ENCODE measurements at regions not wholly inside any gene's neighbourhood (a gene's known extent, or its start where the extent isn't known, plus 50 kb on each side); places are given as distances from the start of the nearest gene placed in this dataset.
"Not testable (repeated sequence)": the region's sequence is repeated elsewhere in the genome, so short reads cannot be mapped to it uniquely, and the experiment has no call there.

DNA sequence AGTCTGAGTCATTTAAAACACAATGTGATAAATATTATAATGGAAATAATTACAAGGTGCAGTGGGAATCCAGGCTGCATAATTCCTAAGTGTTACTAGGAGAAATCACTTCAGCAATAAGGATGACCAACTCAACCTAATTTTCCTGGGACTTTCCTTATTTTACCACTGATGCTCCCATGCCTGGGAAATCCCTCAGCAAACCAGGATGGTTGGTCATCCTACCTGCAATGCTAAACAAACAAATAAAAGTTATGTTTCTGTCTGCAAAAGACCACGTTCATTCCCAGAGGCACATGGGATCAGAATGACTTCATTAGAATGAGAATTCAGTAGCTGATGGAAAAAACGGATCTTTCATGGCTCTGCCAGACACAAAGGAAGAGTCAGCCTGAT is 130.8 kb upstream of the RAP1B start:
- no peak for DNase-seq

DNA sequence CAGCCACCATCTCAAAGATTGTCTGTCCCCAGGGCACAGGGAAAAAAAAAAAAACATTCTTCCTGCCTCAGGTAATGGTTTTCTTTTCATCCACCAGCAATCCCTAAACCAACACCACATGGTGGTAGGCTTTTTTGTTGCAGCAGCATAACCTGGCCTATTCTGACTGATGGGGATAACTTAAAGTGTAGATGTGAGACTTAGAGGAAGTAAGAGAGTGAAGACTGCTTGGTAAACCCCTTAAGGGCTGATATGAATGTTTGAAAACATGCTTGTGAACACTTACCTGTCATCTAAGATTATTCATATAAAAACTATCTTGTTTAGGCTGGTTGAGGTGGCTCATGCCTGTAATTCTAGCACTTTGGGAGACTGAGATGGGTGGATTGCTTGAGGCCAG is 130.2 kb upstream of the RAP1B start:
- DNase-seq: no peak

DNA sequence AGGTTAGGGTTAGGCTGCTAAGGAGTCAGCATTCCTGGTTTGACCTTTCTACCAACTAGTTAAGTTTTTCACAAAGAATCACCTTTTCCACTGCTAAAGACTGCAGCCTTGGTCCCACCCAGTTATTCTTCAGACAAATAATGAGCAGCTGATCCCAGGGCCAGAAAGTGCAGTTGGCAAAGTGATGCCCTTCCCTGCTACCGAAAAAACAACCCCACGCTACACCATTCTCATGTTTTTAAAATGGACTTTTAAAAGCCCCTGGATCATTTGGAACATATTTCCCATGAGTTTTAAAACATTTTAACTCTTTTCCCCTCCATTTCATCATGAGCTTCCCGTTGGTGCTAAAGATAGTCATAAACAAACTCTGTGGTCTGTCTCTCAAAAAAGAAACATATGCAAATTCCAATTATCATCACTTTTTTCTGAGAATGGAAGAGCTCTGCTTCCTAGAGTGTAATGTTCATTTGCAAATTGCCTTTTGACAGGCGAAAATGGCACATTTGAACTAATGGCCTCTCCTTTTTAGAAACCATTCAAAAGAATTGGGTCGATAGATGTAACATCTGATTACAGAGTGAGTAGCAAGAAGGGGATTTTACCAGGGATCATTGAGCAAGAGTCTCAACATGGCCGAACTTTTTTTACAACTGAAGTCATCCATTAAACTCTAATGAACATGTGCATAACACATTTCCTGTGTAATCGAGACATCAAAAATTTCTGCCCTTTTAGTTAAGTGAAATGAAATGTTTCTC is 129.3 kb upstream of the RAP1B start:
- no peak for DNase-seq

DNA sequence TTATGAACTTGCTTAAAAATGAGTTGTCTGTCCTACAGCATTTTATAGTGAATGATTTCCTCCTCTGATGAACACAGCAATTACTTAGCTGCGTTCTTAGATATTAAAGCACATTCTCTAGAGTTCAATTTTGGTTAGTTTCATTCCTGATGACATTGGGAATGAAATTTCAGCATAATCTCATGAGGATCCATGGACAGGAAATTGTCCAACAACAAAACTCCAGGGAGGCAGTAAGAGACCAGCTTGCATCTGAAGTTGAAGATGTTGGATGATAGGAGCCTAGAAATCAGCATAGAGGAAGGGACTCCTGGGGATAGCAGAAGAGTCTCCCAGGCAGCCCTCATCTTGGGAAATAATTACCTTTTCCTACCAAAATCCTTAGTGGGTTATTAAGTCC is 128.7 kb upstream of the RAP1B start:
- no peak for DNase-seq

DNA sequence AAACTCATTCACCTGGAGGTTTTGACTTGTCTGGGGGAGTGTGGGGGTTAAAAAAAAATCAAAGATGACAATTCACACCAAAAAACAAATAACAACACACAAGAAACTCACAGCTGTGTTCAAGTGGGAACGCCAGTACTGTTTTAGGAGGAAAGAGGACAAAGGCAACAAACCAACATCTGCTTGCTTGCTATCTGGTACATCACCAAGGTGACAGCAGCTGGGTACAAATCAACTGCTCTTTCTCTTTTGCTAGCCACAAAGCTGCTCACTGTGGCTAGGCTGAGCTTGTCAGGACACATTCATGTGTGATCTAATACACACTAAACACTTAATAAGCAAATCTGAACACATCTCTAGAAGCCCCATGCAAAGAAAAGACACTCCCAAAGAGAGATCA is 128.0 kb upstream of the RAP1B start:
- DNase-seq: no peak

DNA sequence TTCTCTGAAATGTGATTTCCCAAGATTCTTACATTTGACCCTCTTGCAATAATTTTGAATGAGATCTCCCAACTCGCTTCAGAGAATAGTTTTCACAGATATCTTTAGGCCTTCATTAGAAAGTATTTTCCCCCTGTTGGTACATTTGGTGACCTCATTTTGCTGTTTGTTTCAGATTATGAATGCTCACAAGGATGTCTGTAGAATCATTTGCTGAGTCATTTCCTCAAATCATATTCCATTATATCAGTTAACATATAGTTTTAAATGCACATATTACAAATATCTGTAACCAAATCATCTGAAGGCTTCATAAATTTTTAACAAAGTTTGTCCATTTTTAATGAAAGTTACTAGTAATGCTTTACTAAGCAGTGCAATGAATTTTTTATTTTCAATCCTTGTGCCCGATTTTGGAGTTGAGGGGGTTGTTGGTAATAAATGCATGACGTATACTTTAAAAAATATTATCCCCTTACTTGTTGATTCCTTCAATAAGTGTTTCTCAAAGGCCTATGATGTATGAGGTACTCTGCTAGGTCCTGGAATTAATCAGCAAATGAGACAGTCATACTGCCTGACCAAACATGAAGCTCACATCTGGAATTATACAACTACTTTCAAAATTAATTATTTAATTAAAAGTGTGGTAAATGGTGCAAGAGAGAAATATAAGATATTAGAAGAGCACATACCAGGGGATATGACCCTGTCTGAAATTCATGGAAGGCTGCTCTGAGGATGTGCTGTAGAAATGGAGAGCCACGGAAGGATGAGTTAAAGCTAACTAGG is 126.9 kb upstream of the RAP1B start:
- no peak for DNase-seq

DNA sequence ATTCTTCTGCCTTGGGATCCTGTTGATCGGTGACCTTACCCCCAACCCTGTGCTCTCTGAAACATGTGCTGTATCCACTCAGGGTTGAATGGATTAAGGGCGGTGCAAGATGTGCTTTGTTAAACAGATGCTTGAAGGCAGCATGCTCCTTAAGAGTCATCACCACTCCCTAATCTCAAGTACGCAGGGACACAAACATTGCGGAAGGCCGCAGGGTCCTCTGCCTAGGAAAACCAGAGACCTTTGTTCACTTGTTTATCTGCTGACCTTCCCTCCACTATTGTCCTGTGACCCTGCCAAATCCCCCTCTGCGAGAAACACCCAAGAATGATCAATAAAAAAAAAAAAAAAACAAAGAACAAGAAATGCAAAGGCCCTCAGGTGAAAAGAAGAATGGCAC is 126.1 kb upstream of the RAP1B start:
- DNase-seq: not testable (repeated sequence)

DNA sequence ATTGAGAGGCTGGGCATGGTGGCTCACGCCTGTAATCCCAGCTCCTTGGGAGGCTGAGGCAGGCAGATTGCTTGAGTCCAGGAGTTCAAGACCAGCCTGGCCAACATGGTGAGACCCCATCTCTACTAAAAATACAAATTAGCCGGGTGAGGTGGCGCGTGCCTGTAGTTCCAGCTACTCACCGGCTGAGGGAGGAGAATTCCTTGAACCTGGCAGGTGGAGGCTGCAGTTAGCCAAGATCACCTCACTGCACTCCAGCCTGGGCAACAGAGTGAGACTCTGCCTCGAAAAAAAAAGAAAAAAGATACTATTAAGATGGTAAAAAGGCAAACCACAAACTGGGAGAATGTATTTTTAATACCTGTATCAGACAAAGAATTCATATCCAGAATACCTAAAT is 124.2 kb upstream of the RAP1B start:
- DNase-seq: not testable (repeated sequence)

DNA sequence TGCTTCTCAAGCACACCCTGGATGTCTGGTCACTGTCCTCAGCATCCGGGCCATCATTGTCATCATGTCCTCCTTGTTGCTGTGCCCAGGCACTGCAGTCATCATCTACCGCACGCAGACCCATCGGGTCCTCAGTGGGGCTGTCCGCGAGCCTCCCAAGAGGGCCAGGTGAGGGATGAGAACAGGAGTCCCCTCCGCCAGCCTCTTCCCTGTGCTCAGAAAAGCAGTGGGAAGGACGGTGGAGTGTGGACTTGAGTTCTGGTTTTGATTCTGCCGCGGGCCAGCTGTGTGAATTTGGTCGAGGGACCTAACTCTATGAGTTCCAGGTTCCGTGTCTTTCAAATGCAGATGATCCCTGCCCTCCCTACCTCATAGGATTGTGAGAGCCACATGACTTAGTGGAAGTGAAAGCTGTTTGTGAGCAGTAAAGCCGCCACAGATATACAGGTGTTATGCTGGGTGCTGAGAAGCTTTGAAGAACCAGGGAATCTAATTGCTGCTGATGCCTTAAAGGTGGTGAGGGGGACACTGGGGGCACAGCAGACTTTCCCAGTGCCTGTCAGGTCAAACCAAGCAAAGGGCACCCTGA is 122.9 kb upstream of the RAP1B start:
- DNase-seq: no peak

DNA sequence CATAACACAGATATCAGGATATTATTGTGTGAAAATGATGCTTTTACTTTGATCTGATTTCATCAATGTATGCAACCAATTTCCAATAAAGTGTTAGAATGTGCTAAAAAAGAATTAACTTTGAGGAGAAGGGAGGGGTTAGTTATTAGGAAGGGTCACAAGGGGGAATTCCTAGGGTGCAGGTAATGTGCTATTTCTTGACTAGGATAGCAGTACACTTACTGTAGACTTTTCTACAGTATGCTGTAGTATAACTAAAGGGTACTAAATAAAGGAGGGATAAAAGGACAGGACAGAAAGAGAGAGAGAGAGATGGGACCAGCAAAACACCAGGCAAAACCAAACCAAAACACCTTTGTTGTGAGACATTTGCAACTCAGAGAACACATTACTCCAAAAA is 121.4 kb upstream of the RAP1B start:
- no peak for DNase-seq

DNA sequence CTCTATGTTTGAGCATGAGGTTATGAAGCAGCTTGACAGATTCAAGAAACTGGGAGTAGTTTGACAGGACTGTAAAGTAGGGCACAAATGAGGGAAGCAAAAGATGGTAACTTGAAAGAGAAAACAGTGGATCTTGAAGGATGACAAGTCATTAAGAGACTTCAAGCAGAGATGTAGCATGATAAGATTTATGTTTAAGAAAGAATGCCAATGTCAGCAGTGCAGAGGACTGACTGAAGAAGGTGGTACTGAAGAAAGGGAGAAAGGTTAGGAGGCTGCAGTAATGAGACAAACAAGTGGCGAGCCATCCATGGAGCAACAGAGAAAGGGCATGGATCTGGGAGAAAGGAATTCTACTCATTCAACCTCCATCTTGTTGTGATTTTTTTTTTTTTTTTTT is 120.2 kb upstream of the RAP1B start:
- no peak for DNase-seq

DNA sequence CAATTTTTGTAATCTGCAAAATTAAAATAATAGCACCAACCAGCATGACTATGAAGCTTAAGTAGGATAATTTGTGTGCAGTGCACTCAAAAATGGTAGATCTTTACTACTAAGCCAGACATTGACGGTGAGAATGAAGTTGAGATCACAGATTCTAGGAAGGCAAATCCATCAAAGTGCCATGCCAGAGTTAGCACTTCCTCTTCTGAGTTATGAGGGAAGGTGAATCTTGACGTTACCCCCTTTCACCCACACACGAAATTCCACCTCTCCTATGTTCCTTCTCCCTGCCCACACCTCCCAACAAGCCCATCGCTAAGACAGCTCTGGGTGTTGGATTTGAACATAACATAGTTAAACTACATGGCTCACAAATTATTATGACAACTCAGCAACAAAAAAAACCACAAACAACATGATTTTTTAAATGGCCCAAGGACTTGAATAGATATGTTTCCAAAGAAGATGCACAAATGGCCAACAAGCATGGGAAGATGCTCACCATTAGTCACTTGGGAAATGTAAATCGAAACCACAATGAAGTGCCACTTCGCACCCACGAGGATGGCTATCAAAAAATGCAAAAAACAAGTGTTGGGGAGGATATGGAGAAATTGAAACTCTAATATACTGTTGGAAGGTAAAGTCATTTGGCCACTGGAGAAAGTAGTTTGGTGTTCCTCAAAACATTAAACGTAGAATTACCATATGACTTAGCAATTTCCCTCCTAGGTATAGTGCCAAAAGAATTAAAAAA is 119.3 kb upstream of the RAP1B start:
- no peak for DNase-seq

DNA sequence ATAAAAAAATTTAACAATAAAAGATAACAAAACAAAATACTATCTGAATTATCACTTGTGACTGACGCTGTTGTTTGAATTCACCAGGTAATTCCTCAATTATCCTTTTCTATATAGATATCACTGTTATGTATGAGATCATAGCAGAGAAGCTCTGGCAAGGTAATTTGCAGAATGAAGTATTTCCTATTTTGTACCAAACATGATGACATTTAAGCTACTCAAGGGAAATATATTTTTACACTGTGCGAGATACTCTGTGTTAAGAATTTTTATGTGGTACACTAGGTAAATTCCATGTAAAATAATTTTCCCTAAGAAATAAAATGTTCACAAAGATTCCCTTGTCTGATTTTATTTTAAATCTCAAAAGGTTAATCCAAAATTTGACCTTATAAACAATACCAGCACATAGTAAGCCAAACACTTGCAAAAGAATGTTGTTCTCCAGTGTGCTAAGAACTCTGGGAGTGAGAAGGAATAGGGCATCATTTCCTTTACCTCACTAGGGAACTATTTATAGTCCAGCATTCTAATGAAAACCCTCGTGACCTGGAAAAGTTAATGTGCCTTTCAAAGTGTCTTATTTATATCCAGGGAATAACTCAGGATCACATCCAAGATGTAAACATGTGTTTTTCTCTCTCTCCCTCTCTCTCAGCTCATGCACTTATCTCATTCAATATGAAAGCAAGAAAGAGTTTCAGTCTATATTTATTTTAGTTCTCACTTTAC is 115.2 kb upstream of the RAP1B start:
- no peak for DNase-seq

DNA sequence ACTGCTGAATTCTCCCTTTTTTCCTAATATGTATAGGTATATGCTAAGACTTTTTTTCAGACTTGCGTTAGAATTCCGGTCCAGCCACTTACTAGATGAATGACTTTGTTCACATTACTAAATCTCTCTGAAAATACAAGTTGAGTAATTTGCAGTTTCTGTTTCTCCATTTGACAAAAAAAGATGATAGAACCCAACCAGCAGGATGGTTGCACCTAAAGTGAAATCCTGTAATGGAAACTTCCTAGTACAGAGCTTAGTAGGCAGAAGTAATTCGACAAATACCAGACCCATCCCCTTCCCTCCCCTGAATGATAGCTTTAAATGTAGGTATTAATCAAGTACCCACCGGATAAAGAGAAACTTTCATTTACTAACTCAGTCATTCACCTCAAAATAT is 113.6 kb upstream of the RAP1B start:
- no peak for DNase-seq

DNA sequence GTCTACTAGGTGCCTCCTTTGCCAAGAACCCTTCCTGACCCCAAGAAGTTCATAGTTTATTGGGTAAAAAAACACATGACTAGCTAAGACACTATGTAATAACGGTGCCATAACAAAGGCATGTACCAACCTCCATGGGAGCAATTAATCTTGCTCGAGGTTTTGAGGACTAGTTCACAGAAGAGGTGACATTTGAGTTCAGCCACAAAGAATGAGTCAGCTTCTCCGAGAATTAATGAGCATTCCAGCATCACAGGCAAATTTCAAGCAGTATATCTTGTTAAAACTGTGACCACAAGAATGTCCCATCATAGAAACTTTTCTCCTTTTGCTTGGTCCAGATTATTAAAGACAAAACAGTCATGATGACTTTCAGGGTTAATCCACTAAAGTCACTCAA is 113.0 kb upstream of the RAP1B start:
- DNase-seq: no peak

DNA sequence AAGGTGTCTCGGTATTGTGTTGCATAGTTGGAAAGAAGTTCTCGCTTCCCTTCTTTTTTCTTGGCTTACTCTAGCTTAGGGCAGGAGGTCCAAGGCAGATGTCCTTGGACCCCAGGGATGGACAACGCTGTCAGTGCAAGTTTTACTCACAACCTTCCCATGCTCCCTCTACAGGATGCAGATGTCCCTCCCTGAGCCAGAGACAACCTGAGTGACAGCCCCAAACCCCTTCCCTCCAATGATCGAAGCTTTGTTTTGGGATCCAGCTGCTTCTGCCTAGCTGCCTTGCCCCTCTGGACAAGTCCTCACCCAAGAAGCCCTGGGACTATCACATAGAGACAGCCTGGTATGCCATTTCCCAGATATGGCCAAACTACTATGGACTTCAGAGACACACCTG is 112.0 kb upstream of the RAP1B start:
- DNase-seq: no peak

DNA sequence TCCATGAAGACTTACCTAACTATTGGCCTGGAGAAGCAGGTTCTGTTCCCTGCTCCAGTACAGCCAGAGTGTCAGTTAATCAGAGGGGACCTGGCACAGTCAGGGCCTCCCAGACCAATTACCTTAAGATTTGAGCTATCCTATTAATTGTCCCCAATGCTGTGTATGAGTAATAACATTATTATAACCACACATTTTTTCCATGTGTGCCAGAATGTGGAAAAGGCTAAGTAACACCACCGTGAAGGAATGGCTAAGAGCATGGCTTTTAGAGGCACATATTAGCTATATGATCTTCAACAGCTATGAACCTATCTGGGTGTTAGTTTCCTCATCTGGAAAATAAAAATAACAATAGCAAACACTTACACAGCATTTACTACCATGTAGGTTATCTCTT is 111.1 kb upstream of the RAP1B start:
- no peak for DNase-seq

DNA sequence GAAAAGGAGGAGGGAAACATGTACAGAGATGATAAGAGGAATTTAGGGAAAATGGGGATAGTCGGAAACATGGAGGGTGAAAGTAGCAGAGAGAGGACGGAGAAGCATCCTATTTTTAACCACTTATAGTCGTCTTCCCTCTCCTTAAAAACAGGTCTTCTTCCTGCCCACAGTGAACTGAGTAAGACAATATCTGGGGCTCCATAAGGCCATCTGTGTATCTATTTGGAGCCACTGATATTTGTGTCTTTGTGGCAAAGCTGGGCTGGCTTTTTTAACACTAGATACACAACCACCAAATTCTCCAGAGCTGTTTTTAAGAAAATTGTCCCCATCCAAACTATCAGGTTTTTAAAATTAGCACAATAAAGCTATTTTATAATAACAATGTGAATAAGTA is 109.5 kb upstream of the RAP1B start:
- DNase-seq: no peak

DNA sequence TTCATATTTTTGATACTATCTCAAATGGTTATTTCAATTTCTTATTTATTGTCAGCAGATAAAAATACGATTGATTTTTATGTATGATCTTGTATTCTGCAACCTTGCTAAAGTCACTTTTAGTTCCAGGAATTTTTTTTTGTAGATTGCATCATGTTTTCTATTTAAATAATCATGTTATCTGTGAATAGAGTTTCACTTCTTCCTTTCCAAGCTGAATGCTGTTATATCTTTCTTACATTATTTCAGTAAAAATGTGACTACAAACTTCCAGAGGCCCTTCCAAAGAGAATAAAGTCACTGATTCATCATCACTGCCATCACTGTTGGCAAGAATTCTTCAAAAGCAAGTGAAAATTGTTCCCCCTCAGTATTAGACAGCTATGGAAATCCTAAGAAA is 104.7 kb upstream of the RAP1B start:
- no peak for DNase-seq

DNA sequence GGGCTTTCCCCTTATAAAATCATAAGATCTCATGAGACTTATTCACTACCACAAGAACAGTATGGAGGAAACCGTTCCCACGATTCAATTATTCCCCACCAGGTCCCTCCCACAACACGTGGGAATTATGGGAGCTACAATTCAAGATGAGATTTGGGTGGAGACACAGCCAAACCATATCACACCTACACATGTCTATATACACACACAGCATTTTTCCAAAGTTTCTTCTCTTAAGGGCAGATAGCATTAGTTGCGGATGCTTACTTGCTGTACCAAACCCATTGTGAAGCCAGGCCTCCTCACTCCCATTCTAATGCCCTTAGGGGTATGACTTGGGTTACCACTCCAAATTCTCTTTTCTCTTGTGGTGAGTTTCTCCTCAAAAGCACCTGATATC is 104.1 kb upstream of the RAP1B start:
- no peak for DNase-seq

DNA sequence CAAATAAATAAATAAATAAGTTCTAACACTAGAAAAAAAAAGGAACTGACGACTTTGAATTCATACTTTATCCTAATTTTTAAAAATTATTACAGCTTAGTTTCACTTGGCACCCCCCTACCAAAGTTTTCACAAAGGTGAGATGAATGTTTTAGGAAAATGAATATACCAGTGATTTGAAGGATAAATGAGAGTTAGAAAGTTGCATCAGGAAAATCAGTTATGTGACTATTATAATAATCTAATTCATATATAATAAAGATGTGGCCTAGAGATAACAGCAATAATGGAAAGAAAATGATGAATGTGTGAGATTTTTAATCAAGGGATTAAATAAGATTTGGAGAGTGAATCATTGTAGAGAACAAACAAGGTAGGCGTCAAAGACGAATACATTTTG is 103.0 kb upstream of the RAP1B start:
- DNase-seq: no peak

DNA sequence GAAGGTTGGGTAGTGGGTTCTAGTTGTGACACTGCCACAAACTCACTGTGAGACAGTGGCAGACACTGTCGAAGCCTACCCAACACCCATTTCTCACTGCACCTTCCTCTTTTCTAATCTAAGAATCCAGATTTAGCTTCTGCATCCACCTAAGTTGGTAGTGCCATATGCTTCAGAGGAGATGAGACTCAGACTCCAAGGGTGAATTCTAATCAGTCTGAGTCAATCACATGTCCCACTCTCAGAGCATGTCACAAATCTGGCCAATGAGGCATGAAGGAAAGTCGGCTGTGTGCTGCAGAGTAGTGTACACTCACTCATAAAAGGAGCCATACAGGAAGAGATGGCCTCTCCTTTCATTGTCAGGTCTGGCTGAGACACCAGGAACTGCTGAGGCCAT is 102.1 kb upstream of the RAP1B start:
- DNase-seq: no peak

DNA sequence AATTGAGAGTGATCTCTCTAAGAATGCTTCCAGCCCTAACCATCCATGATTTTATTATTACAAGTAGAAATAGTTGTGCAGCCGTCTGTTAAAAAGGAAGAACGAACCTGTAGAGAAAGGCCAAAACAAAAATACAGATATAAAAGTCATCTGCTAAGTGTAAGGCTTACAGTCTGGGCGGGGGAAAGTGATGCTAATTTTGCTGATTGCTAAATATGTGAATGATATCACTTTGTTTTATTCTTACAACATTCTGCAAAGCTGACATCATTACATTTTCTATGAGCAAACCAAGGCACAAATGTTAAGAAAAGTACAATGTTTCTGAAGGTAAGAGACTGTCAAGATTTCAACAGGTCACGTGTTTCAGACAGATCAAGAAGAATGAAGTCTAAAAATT is 101.5 kb upstream of the RAP1B start:
- DNase-seq: no peak
